Natural killer cell treated with Interleukin-12 subunit alpha and Interleukin-12 subunit beta and Interleukin-15 and Interleukin-18, amount 100 ng/mL, for 72 hours (primary cell): ENCODE measurements at regions not wholly inside any gene's neighbourhood (a gene's known extent, or its start where the extent isn't known, plus 50 kb on each side); places are given as distances from the start of the nearest gene placed in this dataset.

Source experiments
- ATAC-seq, 2 donors: fragments of 150-1000 bp; cut with Tn5 transposase in 1 of 2; sonication (Bioruptor Pico), chemical (Tn5 transposase) in 1 of 2; 2 replicates each; pipeline ENCODE4 v1.10.0; 2021
- DNase-seq: peaks from one replicate; pipeline ENCODE4 v3.0.0; 2022; ENCODE audit warnings: low spot score
- H3K27ac Mint-ChIP-seq, 2 donors: 1 replicate in 1 of 2; 2 replicates in 1 of 2; pipeline ENCODE4 v1.8.0; 2022; ENCODE audit warnings: mixed read lengths in 2 of 2, mild to moderate bottlenecking in 1 of 2, moderate library complexity in 1 of 2
- H3K27me3 Mint-ChIP-seq, 2 donors: 1 replicate in 1 of 2; 2 replicates in 1 of 2; pipeline ENCODE4 v1.8.0; 2022; ENCODE audit warnings: mixed read lengths in 2 of 2
- H3K36me3 Mint-ChIP-seq: one replicate; pipeline ENCODE4 v1.8.0; 2022; ENCODE audit warnings: mixed read lengths
- H3K4me1 Mint-ChIP-seq, 2 donors: 1 replicate in 1 of 2; 2 replicates in 1 of 2; pipeline ENCODE4 v1.8.0; 2022; ENCODE audit warnings: low read depth in 2 of 2, mixed read lengths in 2 of 2, mild to moderate bottlenecking in 1 of 2
- H3K4me3 Mint-ChIP-seq: one replicate; pipeline ENCODE4 v1.8.0; 2022; ENCODE audit warnings: mixed read lengths
- H3K9me3 Mint-ChIP-seq: 2 replicates; pipeline ENCODE4 v1.8.0; 2022; ENCODE audit warnings: mixed read lengths

- H3K4me1 Mint-ChIP-seq = peaks cover 7 to 10% of the 10 kb centered on the region in 2 donors
- ATAC-seq (no peak), DNase-seq (no peak)
- no peak overlapping the region for H3K4me3 Mint-ChIP-seq
- H3K27me3 Mint-ChIP-seq = peaks cover 77 to 94% of the 10 kb centered on the region in 2 donors
- peaks cover 30% of the 10 kb centered on the region for H3K36me3 Mint-ChIP-seq
- no peak overlapping the region for H3K27ac Mint-ChIP-seq
- peaks cover 14% of the 10 kb centered on the region for H3K9me3 Mint-ChIP-seq
These were observed 152.2 kb downstream of the TRIM27 start for GRCh38 chr6:28771401-28772267.

DNA sequence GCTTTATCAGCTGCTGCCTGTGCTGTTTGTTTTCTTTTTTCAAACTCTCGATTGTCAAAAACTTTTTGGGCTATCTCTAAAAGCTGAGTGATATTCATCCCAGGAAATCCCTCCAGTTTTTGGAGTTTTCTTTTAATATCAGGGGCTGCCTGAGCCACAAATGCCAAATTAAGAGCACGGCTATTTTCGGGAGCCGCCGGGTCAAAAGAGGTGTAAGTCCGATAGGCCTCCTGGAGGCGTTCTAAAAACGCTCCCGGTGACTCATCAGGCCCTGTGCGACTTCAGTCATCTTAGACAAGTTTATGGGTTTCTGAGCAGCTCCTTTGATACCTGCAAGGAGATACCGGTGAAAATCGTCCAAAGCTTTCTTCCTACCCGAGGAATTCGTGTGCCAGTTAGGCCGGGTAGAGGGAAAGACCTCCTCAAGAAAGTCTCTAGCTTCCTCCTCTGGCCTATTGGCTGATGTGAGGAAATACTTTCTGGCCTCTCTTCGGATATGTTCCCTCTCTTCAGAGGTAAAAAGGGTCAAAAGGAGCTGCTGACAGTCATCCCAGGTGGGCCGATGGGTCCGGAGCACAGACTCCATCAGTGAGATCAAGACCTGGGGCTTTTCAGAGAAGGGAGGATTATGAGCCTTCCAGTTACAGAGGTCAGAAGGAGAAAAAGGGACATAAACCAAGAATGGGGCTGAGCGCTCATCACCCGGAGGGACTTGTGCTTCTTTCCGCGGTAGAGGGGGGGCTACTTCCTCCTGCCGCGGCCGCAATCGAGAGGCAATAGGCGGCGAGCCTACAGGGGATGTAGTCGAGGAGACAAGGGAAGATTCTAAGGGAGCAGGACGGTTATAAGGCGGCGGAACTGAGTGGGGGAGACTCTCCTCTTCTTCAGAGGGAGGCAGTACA lies 151.1 kb downstream of the TRIM27 start:
- no peak for DNase-seq
- Mint-ChIP-seq H3K36me3 (peaks cover 30% of the 10 kb centered on the region), H3K27me3 (peaks cover 72 to 92% of the 10 kb centered on the region in 2 donors), H3K9me3 (peaks cover 10% of the 10 kb centered on the region), H3K4me3 (peak overlapping the region; percentile 17), H3K4me1 (peaks cover 7 to 10% of the 10 kb centered on the region in 2 donors), H3K27ac (peak overlapping the region in 1 of 2 donors; percentile 7)
- ATAC-seq = no peak

DNA sequence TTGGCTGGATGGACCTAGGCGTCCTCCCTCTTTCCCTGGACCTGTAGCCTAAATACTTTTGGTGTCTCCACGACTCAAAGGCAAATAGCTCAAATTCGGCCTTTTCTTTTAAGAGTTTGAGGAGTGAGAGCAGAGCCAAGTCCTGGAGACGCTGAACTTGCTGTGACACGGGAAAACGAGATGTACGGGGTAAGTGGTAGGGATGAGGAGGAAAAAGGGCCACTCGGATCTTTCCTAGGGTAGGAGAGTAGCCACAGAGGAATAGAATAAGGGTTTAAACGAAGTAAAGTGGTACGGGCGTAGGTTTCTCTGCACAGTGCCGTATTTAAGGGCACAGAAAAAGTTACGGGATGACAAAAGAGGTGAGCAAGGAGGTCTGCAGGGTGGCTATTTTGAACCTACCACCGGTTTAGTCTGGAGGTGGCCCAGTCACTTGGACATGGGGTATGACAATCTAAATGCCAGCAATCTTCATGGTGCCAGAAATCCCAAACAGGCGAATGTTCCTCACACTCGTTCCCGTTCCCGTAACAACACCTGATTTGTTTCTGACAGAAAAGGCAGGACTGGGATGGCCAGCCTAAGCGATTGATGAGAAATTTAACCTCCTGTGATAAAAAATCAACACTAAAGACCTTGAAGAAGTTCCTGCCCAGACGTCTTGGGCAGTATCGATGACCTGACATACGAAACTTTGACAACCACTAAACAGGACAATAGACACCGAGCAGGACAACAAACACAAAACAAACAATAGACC lies 149.3 kb downstream of the TRIM27 start:
- H3K36me3 Mint-ChIP-seq = peaks cover 42% of the 10 kb centered on the region
- peak overlapping the region in 1 of 2 donors; percentile 49 for H3K27ac Mint-ChIP-seq
- H3K9me3 Mint-ChIP-seq = peaks cover 13% of the 10 kb centered on the region
- H3K4me3 Mint-ChIP-seq = no peak overlapping the region
- peaks cover 7 to 10% of the 10 kb centered on the region in 2 donors for H3K4me1 Mint-ChIP-seq
- H3K27me3 Mint-ChIP-seq = peaks cover 70 to 92% of the 10 kb centered on the region in 2 donors
- DNase-seq (no peak), ATAC-seq (no peak)

DNA sequence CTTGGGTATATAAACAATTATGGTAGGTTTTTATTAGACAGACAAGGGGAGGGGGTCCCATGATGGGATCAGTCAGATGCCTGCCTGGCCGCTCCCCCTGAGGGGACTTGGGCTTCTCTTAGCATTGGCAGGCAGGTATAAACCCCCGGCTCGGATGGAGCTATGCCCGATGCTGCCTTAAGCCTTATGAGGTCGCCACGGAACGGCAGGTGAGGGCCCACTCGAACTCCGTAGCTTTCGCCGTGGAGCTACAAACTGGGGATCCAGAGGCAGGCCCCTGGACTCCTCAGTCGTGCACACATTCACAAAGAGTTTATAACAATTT lies 148.8 kb downstream of the TRIM27 start:
- Mint-ChIP-seq H3K9me3 (peaks cover 13% of the 10 kb centered on the region), H3K27ac (peak overlapping the region in 1 of 2 donors; percentile 70), H3K36me3 (peaks cover 47% of the 10 kb centered on the region), H3K4me1 (peaks cover 7 to 10% of the 10 kb centered on the region in 2 donors), H3K4me3 (no peak overlapping the region), H3K27me3 (peaks cover 69 to 92% of the 10 kb centered on the region in 2 donors)
- DNase-seq (no peak), ATAC-seq (no peak)

DNA sequence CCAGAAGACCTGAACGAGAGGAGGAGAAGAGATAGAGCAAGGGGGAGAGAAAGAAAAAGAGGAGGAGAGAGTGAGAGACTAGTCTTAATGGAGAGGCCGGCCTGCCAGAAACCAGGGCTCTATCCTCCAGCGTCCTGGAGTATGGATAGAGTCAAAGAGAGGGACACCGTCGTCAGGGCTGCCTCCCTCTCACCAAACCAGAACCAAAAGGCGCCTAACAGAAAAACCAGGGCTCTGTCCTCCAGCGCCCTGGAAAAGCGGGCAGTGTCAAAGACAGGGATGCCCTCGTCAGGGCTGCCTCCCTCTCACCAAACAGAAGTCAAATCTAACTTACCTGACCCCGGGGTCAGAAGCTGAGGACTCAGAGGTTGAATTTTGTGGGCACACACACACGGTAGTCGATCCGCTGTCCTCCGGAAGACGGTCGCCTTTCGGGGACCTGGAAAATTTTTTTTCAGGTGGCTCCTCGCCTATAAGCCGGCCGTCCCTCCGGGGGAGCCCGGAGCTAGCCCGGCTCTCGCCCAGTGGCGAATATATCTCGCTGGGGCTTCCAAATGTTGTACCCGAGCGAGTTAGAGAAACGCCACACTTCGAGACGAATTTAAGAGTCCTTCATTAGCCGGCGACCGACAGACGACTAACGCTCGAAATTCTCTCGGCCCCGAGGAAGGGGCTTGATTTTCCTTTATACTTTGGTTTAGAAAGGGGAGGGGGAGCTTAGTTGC lies 148.2 kb downstream of the TRIM27 start:
- Mint-ChIP-seq H3K36me3 (peaks cover 48% of the 10 kb centered on the region), H3K4me3 (no peak overlapping the region), H3K9me3 (peaks cover 13% of the 10 kb centered on the region), H3K27me3 (peaks cover 67 to 96% of the 10 kb centered on the region in 2 donors), H3K27ac (peak overlapping the region in 1 of 2 donors; percentile 70), H3K4me1 (peaks cover 7 to 10% of the 10 kb centered on the region in 2 donors)
- DNase-seq = no peak
- no peak for ATAC-seq

- peaks cover 11 to 15% of the 10 kb centered on the region in 2 donors for H3K4me1 Mint-ChIP-seq
- no peak overlapping the region for H3K4me3 Mint-ChIP-seq
- H3K27me3 Mint-ChIP-seq = peaks cover 65 to 97% of the 10 kb centered on the region in 2 donors
- DNase-seq (no peak), ATAC-seq (no peak)
- no peak overlapping the region for H3K27ac Mint-ChIP-seq
- peaks cover 54% of the 10 kb centered on the region for H3K36me3 Mint-ChIP-seq
- peaks cover 13% of the 10 kb centered on the region for H3K9me3 Mint-ChIP-seq
These were observed 147.3 kb downstream of the TRIM27 start for GRCh38 chr6:28776269-28777146.

DNA sequence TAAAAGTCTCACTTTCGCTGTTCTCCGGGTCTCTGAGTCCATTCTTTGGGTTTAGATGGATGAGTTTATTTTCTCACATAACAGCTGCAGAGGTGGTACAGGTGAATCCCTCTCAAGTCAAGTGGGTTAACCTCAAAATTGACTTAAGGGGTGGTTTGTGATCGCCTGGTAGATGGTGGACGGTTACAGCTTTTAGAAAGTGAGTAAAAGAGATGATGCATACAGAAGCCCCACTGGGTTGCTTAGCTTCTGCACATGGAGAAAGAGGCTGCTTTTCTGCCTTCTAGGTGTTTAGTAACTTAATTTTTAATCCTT lies 146.7 kb downstream of the TRIM27 start:
- Mint-ChIP-seq H3K36me3 (peaks cover 59% of the 10 kb centered on the region), H3K27me3 (peaks cover 65 to 97% of the 10 kb centered on the region in 2 donors), H3K4me1 (peaks cover 14 to 21% of the 10 kb centered on the region in 2 donors), H3K9me3 (peaks cover 13% of the 10 kb centered on the region), H3K27ac (no peak overlapping the region), H3K4me3 (no peak overlapping the region)
- ATAC-seq = no peak
- DNase-seq = no peak

DNA sequence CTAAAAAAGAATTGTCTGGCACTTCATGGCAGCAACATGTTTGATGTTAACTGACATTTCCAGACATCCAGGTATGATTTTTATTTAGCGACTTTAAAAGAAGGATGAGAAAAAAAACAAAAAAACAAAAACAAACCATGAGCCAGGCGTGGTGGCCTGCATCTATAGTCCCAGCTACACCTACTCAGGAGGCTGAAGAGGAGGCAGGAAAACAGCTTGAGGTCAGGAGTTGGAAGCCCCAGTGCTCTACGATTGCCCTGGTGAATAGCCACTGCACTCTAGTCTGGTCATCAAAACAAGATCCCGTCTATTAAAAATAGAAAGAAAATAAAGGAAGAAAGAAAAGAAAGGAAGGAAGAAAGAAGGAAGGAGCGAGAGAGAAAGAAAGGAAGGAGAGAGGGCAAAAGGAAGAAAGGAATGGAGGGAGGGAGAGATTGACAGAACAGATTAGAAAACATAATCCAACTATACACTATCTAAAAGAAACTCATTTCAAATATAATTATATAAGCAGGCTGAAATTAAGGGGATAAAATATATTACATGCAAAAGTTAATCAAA lies 141.6 kb downstream of the TRIM27 start:
- H3K4me1 Mint-ChIP-seq = peaks cover 14 to 16% of the 10 kb centered on the region in 2 donors
- peaks cover 11% of the 10 kb centered on the region for H3K9me3 Mint-ChIP-seq
- ATAC-seq (no peak), DNase-seq (no peak)
- H3K4me3 Mint-ChIP-seq = peak overlapping the region; percentile 40
- peaks cover 50% of the 10 kb centered on the region for H3K36me3 Mint-ChIP-seq
- H3K27ac Mint-ChIP-seq = no peak overlapping the region
- H3K27me3 Mint-ChIP-seq = peaks cover 66 to 92% of the 10 kb centered on the region in 2 donors

GRCh38 chr6:28785962-28786679 lies 137.7 kb downstream of the TRIM27 start:
- no peak overlapping the region for H3K27ac Mint-ChIP-seq
- ATAC-seq (no peak), DNase-seq (no peak)
- peaks cover 39% of the 10 kb centered on the region for H3K36me3 Mint-ChIP-seq
- H3K4me1 Mint-ChIP-seq = peaks cover 19 to 22% of the 10 kb centered on the region in 2 donors
- H3K9me3 Mint-ChIP-seq = peaks cover 12% of the 10 kb centered on the region
- peaks cover 67 to 88% of the 10 kb centered on the region in 2 donors for H3K27me3 Mint-ChIP-seq
- H3K4me3 Mint-ChIP-seq = no peak overlapping the region

GRCh38 chr6:28789553-28790083 lies 134.2 kb downstream of the TRIM27 start:
- H3K27ac Mint-ChIP-seq = peak overlapping the region; percentile 72 to 76
- no peak for DNase-seq
- peak overlapping the region; percentile 78 for H3K4me3 Mint-ChIP-seq
- peaks cover 8 to 10% of the 10 kb centered on the region in 2 donors for H3K4me1 Mint-ChIP-seq
- peaks cover 20% of the 10 kb centered on the region for H3K36me3 Mint-ChIP-seq
- H3K27me3 Mint-ChIP-seq = peaks cover 65 to 86% of the 10 kb centered on the region in 2 donors
- peaks cover 8% of the 10 kb centered on the region for H3K9me3 Mint-ChIP-seq
- ATAC-seq = peak; percentile 40 to 81

GRCh38 chr6:28791002-28791383 lies 132.8 kb downstream of the TRIM27 start:
- H3K36me3 Mint-ChIP-seq = peaks cover 18% of the 10 kb centered on the region
- peak overlapping the region; percentile 47 for H3K4me3 Mint-ChIP-seq
- peaks cover 10% of the 10 kb centered on the region for H3K9me3 Mint-ChIP-seq
- no peak for DNase-seq
- peaks cover 69 to 82% of the 10 kb centered on the region in 2 donors for H3K27me3 Mint-ChIP-seq
- H3K27ac Mint-ChIP-seq = peak overlapping the region in 1 of 2 donors; percentile 72
- no peak for ATAC-seq
- H3K4me1 Mint-ChIP-seq = peaks cover 10 to 14% of the 10 kb centered on the region in 2 donors
